ENCODE measurements at regions not wholly inside any gene's neighbourhood (a gene's known extent, or its start where the extent isn't known, plus 50 kb on each side); places are given as distances from the start of the nearest gene placed in this dataset.

- TF ChIP-seq CTCF (IDR thresholded peaks at IDR 0.05), result no peak
- H3K36me3 ChIP-seq, result no peaks in the 10 kb centered on the region
- no peaks in the 10 kb centered on the region for H3K4me1 ChIP-seq
- 68 to 81% methylated on average over 4 of the region's 4 CpGs for WGBS, 2 donors
- no peaks in the 10 kb centered on the region for H3K9me3 ChIP-seq
- DNase-seq (no peak), ATAC-seq (no peak)
- H3K4me3 ChIP-seq, result no peak overlapping the region
- H3K27ac ChIP-seq, result no peak overlapping the region
- intact Hi-C loops (cut with DNase I), result loop anchor here in 1 of 10 donors (10.0 kb wide), 1 partner anchor 205 kb away; no protein-coding TSS in a partner anchor
- no peaks in the 10 kb centered on the region for H3K27me3 ChIP-seq
These were observed 55.4 kb downstream of the CCER1 start for GRCh38 chr12:90899456-90900182.

- DNase-seq, result no peak
- H3K4me1 ChIP-seq, result no peaks in the 10 kb centered on the region
- H3K4me3 ChIP-seq, result no peak overlapping the region
- ATAC-seq, result no peak
- H3K9me3 ChIP-seq, result no peaks in the 10 kb centered on the region
- intact Hi-C loops (cut with DNase I), result no loop called here
- H3K27ac ChIP-seq, result no peak overlapping the region
- H3K27me3 ChIP-seq, result no peaks in the 10 kb centered on the region
- no peak for TF ChIP-seq CTCF (IDR thresholded peaks at IDR 0.05)
- no peaks in the 10 kb centered on the region for H3K36me3 ChIP-seq
These were observed 57.0 kb downstream of the CCER1 start for GRCh38 chr12:90897986-90898385.

- H3K27me3 ChIP-seq, result no peaks in the 10 kb centered on the region
- TF ChIP-seq CTCF (IDR thresholded peaks at IDR 0.05), result no peak
- H3K27ac ChIP-seq, result no peak overlapping the region
- no peaks in the 10 kb centered on the region for H3K9me3 ChIP-seq
- no peaks in the 10 kb centered on the region for H3K36me3 ChIP-seq
- intact Hi-C loops (cut with DNase I), result no loop called here
- WGBS, 2 donors, result 91 to 95% methylated on average over 3 of the region's 3 CpGs
- no peaks in the 10 kb centered on the region for H3K4me1 ChIP-seq
- ATAC-seq, result no peak
- no peak for DNase-seq
- H3K4me3 ChIP-seq, result no peak overlapping the region
These were observed 57.7 kb downstream of the CCER1 start for GRCh38 chr12:90897316-90897715.

GRCh38 chr12:90896821-90897220, 58.2 kb downstream of the CCER1 start:
- Histone ChIP-seq H3K4me3 (no peak overlapping the region), H3K27ac (no peak overlapping the region), H3K27me3 (no peaks in the 10 kb centered on the region), H3K36me3 (no peaks in the 10 kb centered on the region), H3K4me1 (no peaks in the 10 kb centered on the region), H3K9me3 (no peaks in the 10 kb centered on the region)
- no peak for ATAC-seq
- TF ChIP-seq CTCF (IDR thresholded peaks at IDR 0.05), result no peak
- DNase-seq, result no peak
- 97 to 98% methylated on average over 1 of the region's 1 CpG for WGBS, 2 donors
- intact Hi-C loops (cut with DNase I), result no loop called here

Data from heart right ventricle (tissue), 16 donors.